Fibroblast of lung (primary cell): ENCODE measurements at regions not wholly inside any gene's neighbourhood (a gene's known extent, or its start where the extent isn't known, plus 50 kb on each side); places are given as distances from the start of the nearest gene placed in this dataset.

ENCODE experiments used
- EZH2 ChIP-seq: IDR thresholded peaks from 2 replicates; pipeline ENCODE4 v1.5.1; 2012; ENCODE audit warnings: low read length, control low read depth, mild to moderate bottlenecking; ENCODE audit errors: missing control alignments
- TF ChIP-seq, protein P1 (sequence below), 2 donors: IDR thresholded peaks in 1 of 2; conservative IDR thresholded peaks in 1 of 2; 1 replicate in 1 of 2; 2 replicates in 1 of 2; pipeline ENCODE4 v1.5.1; 2011 to 2012; ENCODE audit warnings: low read length in 2 of 2, control low read depth in 1 of 2, inconsistent platforms in 1 of 2, low read depth in 1 of 2, mild to moderate bottlenecking in 1 of 2

DNA sequence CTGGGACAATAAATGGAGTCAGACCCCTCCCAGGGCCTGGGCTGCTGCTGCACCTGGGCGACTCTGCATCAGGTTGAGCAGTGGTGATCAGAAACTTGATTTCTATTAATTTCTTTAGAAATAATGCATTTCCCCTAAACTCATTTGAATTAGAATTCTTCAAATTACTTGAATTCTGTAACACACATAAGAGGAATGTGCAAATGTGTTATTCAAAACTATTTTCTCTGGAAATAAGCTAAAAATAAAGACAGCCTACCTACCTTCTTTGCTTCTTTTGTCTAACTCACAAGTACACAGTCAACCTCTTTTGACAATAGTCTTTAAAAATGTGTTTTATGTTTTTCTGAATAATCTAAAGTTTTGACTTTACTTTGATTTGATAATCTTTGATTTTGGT, 433.0 kb downstream of the KLF12 start:
- TF ChIP-seq, protein P1, sequence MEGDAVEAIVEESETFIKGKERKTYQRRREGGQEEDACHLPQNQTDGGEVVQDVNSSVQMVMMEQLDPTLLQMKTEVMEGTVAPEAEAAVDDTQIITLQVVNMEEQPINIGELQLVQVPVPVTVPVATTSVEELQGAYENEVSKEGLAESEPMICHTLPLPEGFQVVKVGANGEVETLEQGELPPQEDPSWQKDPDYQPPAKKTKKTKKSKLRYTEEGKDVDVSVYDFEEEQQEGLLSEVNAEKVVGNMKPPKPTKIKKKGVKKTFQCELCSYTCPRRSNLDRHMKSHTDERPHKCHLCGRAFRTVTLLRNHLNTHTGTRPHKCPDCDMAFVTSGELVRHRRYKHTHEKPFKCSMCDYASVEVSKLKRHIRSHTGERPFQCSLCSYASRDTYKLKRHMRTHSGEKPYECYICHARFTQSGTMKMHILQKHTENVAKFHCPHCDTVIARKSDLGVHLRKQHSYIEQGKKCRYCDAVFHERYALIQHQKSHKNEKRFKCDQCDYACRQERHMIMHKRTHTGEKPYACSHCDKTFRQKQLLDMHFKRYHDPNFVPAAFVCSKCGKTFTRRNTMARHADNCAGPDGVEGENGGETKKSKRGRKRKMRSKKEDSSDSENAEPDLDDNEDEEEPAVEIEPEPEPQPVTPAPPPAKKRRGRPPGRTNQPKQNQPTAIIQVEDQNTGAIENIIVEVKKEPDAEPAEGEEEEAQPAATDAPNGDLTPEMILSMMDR (conservative IDR thresholded peaks at IDR 0.05 in 1 of 2, IDR thresholded peaks at IDR 0.05 in 1 of 2; ENCODE audit: low read depth in 1 of 2, low read length in 2 of 2), result no peak
- no peak for TF ChIP-seq EZH2
